Left ventricle myocardium superior (tissue), 1 donor: ENCODE measurements at regions not wholly inside any gene's neighbourhood (a gene's known extent, or its start where the extent isn't known, plus 50 kb on each side); places are given as distances from the start of the nearest gene placed in this dataset.

Experiments used
- ATAC-seq: fragments of 200-7000 bp; cut with Tn5 transposase; one replicate; pipeline ENCODE4 v1.9.1; 2020; ENCODE audit warnings: mild to moderate bottlenecking, moderate library complexity
- DNase-seq: peaks from one replicate; pipeline ENCODE4 v3.0.0-alpha.2; 2020
- intact Hi-C: fragments of 100-400 bp; cut with micrococcal nuclease; formaldehyde crosslinking; loops from one replicate; pipeline ENCODE4 v1.11.0; 2022
- donor health status: DM: no; HTN: yes; CAD: no; lungs with severe emphysema.

- ATAC-seq (no peak), DNase-seq (no peak)
- intact Hi-C loops = no loop called here
These were observed 793.9 kb downstream of the SORCS3 start for GRCh38 chr10:105434970-105435369.

- intact Hi-C loops = no loop called here
- ATAC-seq = no peak
- DNase-seq = no peak
These were observed 772.9 kb downstream of the SORCS3 start for GRCh38 chr10:105413997-105414396.

GRCh38 chr10:105409370-105409769 is 768.3 kb downstream of the SORCS3 start:
- DNase-seq (no peak), ATAC-seq (no peak)
- intact Hi-C loops = no loop called here

GRCh38 chr10:105406488-105406887 is 765.4 kb downstream of the SORCS3 start:
- ATAC-seq (no peak), DNase-seq (no peak)
- intact Hi-C loops = no loop called here

- peak; percentile 36 for DNase-seq
- ATAC-seq = peak; percentile 73
- intact Hi-C loops = no loop called here
These were observed 757.1 kb downstream of the SORCS3 start for GRCh38 chr10:105398202-105398601.

- intact Hi-C loops = no loop called here
- DNase-seq (no peak), ATAC-seq (no peak)
These were observed 750.7 kb downstream of the SORCS3 start for GRCh38 chr10:105391670-105392351.

GRCh38 chr10:105387971-105388370 is 746.9 kb downstream of the SORCS3 start:
- DNase-seq = no peak

GRCh38 chr10:105383978-105384377 is 742.9 kb downstream of the SORCS3 start:
- ATAC-seq = no peak
- intact Hi-C loops = no loop called here
- no peak for DNase-seq

More at GRCh38 chr10:105387971-105388370, 746.9 kb downstream of the SORCS3 start:
- intact Hi-C loops = no loop called here
- ATAC-seq = no peak

GRCh38 chr10:105370692-105371091 is 729.6 kb downstream of the SORCS3 start:
- intact Hi-C loops = no loop called here
- ATAC-seq (no peak), DNase-seq (no peak)

GRCh38 chr10:105359708-105360107 is 718.6 kb downstream of the SORCS3 start:
- DNase-seq (no peak), ATAC-seq (no peak)
- intact Hi-C loops = no loop called here

GRCh38 chr10:105358911-105359310 is 717.8 kb downstream of the SORCS3 start:
- DNase-seq (no peak), ATAC-seq (no peak)
- intact Hi-C loops = no loop called here

GRCh38 chr10:105356626-105357025 is 715.5 kb downstream of the SORCS3 start:
- no peak for DNase-seq
- no peak for ATAC-seq
- intact Hi-C loops = no loop called here

- DNase-seq (no peak), ATAC-seq (no peak)
- intact Hi-C loops = no loop called here
These were observed 712.9 kb downstream of the SORCS3 start for GRCh38 chr10:105354010-105354409.

- intact Hi-C loops = no loop called here
- DNase-seq (no peak), ATAC-seq (no peak)
These were observed 711.7 kb downstream of the SORCS3 start for GRCh38 chr10:105352827-105353226.

- ATAC-seq = no peak
- intact Hi-C loops = no loop called here
- no peak for DNase-seq
These were observed 711.2 kb downstream of the SORCS3 start for GRCh38 chr10:105352281-105352680.

GRCh38 chr10:105351187-105351586 is 710.1 kb downstream of the SORCS3 start:
- intact Hi-C loops = no loop called here
- no peak for ATAC-seq
- no peak for DNase-seq

- ATAC-seq = no peak
- DNase-seq = no peak
- intact Hi-C loops = no loop called here
These were observed 706.4 kb downstream of the SORCS3 start for GRCh38 chr10:105347487-105347886.

- ATAC-seq (no peak), DNase-seq (no peak)
- intact Hi-C loops = no loop called here
These were observed 701.5 kb downstream of the SORCS3 start for GRCh38 chr10:105342606-105343005.

- ATAC-seq (no peak), DNase-seq (no peak)
- intact Hi-C loops = no loop called here
These were observed 698.6 kb downstream of the SORCS3 start for GRCh38 chr10:105339669-105340068.

- intact Hi-C loops = no loop called here
- DNase-seq (no peak), ATAC-seq (no peak)
These were observed 687.5 kb downstream of the SORCS3 start for GRCh38 chr10:105328503-105329133.
